GM12878 (cell line): ENCODE measurements at regions not wholly inside any gene's neighbourhood (a gene's known extent, or its start where the extent isn't known, plus 50 kb on each side); places are given as distances from the start of the nearest gene placed in this dataset.

Experiments
- ATAC-seq: fragments of 200-7000 bp; cut with Tn5 transposase; 3 replicates; pipeline ENCODE4 v1.9.1; 2020; ENCODE audit warnings: mild to moderate bottlenecking, moderate library complexity
- BruUV-seq: library from RNA; stranded (reverse); fragments of 400-500 nt; replicated peaks from 2 replicates; lab custom pipeline; 2021; lab: Mats Ljungman, UMichigan
- CTCF ChIA-PET: fragments of 300-600 bp; sonication (Branson Sonifier 250); formaldehyde crosslinking; extraction: SDS; loops from one replicate; lab custom pipeline; 2021; ENCODE audit warnings: inconsistent platforms; lab: Yijun Ruan, JAX
- POLR2A ChIA-PET: fragments of 350-600 bp; formaldehyde crosslinking; extraction: SDS; loops from one replicate; lab custom pipeline; 2021; ENCODE audit warnings: inconsistent platforms; lab: Charles Lee
- RAD21 ChIA-PET: fragments of 300-600 bp; sonication (Branson Sonifier 250); formaldehyde crosslinking; loops from one replicate; lab custom pipeline; 2023; ENCODE audit warnings: antibody characterized with exemption; ENCODE audit not compliant: unreplicated experiment; lab: Charles Lee
- SMC1A ChIA-PET: fragments of 300-600 bp; sonication (Branson Sonifier 250); formaldehyde crosslinking; loops from one replicate; lab custom pipeline; 2023; ENCODE audit not compliant: unreplicated experiment, uncharacterized antibody; lab: Charles Lee
- DNase-seq: peaks from one replicate; pipeline ENCODE4 v3.0.0-alpha.2; 2011; ENCODE audit warnings: low read depth, low spot score
- FAIRE-seq: peaks from 3 replicates; lab custom pipeline; 2011; peaks lifted over from hg19 to GRCh38; lab: Jason Lieb, UNC
- H2AFZ ChIP-seq: 2 replicates; pipeline ENCODE4 v1.6.0; 2011; ENCODE audit warnings: low read depth, low read length, control low read depth; ENCODE audit not compliant: control insufficient read depth
- H3K27ac ChIP-seq: 2 replicates; pipeline ENCODE4 v1.5.1; 2011; ENCODE audit warnings: control low read depth; ENCODE audit not compliant: control insufficient read depth, insufficient read depth
- H3K27me3 ChIP-seq, 2 experiments: replicated peaks in 1 of 2; 2 replicates each; pipeline versions ENCODE4 v1.6.0 to v1.6.1; 2011; ENCODE audit warnings: low read length in 1 of 2; ENCODE audit not compliant: control insufficient read depth in 2 of 2, insufficient read depth in 2 of 2
- H3K36me3 ChIP-seq, 2 experiments: 2 replicates each; pipeline ENCODE4 v1.5.1; 2011; ENCODE audit warnings: low read length in 1 of 2; ENCODE audit not compliant: control insufficient read depth in 2 of 2, insufficient read depth in 2 of 2
- H3K4me1 ChIP-seq: 2 replicates; pipeline ENCODE4 v1.6.1; 2011; ENCODE audit warnings: mild to moderate bottlenecking, low read length, moderate library complexity, mixed read lengths; ENCODE audit not compliant: control insufficient read depth, insufficient read depth
- H3K4me2 ChIP-seq: 2 replicates; pipeline ENCODE4 v1.6.0; 2011; ENCODE audit warnings: control low read depth; ENCODE audit not compliant: control insufficient read depth, insufficient read depth
- H3K4me3 ChIP-seq: fragments of 200-600 bp; sonication (generic); 2 replicates; pipeline ENCODE4 v1.5.1; 2016
- H3K79me2 ChIP-seq: 2 replicates; pipeline ENCODE4 v1.6.0; 2011; ENCODE audit warnings: low read length; ENCODE audit not compliant: control insufficient read depth, insufficient read depth
- H3K9ac ChIP-seq: 2 replicates; pipeline ENCODE4 v1.8.0; 2011; ENCODE audit warnings: low read length, control low read depth, mixed read lengths; ENCODE audit not compliant: control insufficient read depth, insufficient read depth
- H3K9me3 ChIP-seq: replicated peaks from 3 replicates; pipeline ENCODE4 v1.5.1; 2011; ENCODE audit warnings: mild to moderate bottlenecking, low read length; ENCODE audit not compliant: control insufficient read depth, insufficient read depth
- H4K20me1 ChIP-seq: 2 replicates; pipeline ENCODE4 v1.6.0; 2011; ENCODE audit not compliant: control insufficient read depth, insufficient read depth
- ASH2L ChIP-seq: fragments of 300-600, 200-600 bp; sonication (generic); IDR thresholded peaks from 2 replicates; pipeline ENCODE4 v1.6.1; 2017; ENCODE audit warnings: low read depth, mild to moderate bottlenecking, borderline replicate concordance
- BCLAF1 ChIP-seq: fragments of 450-650 bp; IDR thresholded peaks from 2 replicates; pipeline ENCODE4 v1.6.1; 2017; ENCODE audit warnings: antibody characterized with exemption, mild to moderate bottlenecking, moderate library complexity
- DPF2 ChIP-seq: fragments of 450-650 bp; IDR thresholded peaks from 2 replicates; pipeline ENCODE4 v1.6.1; 2017; ENCODE audit warnings: mild to moderate bottlenecking
- HDAC2 ChIP-seq: fragments of 200-600 bp; sonication (generic); IDR thresholded peaks from 2 replicates; pipeline ENCODE4 v1.6.1; 2017
- JUNB ChIP-seq: IDR thresholded peaks from 2 replicates; pipeline ENCODE4 v1.6.1; 2016; ENCODE audit warnings: antibody characterized with exemption, mild to moderate bottlenecking
- KAT2A ChIP-seq: conservative IDR thresholded peaks from 2 replicates; pipeline ENCODE4 v1.6.1; 2011; ENCODE audit warnings: low read depth, low read length; ENCODE audit not compliant: control insufficient read depth
- LARP7 ChIP-seq: fragments of 450-650 bp; IDR thresholded peaks from 2 replicates; pipeline ENCODE4 v1.6.1; 2017; ENCODE audit warnings: mild to moderate bottlenecking
- NFYB ChIP-seq: IDR thresholded peaks from 2 replicates; pipeline ENCODE4 v1.6.1; 2011; ENCODE audit warnings: low read depth, mild to moderate bottlenecking, low read length, improper control_type of control experiment, moderate library complexity; ENCODE audit not compliant: insufficient read depth
- POLR2AphosphoS2 ChIP-seq: IDR thresholded peaks from 2 replicates; pipeline ENCODE4 v1.6.1; 2011; ENCODE audit warnings: low read depth, mild to moderate bottlenecking, low read length, improper control_type of control experiment, moderate library complexity
- RFX5 ChIP-seq: IDR thresholded peaks from 2 replicates; pipeline ENCODE4 v1.6.1; 2011; ENCODE audit warnings: low read depth, low read length, improper control_type of control experiment
- TARDBP ChIP-seq: IDR thresholded peaks from 2 replicates; pipeline ENCODE4 v1.6.1; 2016; ENCODE audit warnings: borderline replicate concordance
- TCF12 ChIP-seq: IDR thresholded peaks from 2 replicates; pipeline ENCODE4 v1.6.1; 2011; ENCODE audit warnings: low read depth, mild to moderate bottlenecking, low read length
- USF2 ChIP-seq: IDR thresholded peaks from 2 replicates; pipeline ENCODE4 v1.6.1; 2011; ENCODE audit warnings: low read depth, low read length, improper control_type of control experiment, borderline replicate concordance
- WGBS: methylation state at CpG from one replicate; pipeline ENCODE4 v1.1.6; 2016; ENCODE audit warnings: low lambda C conversion rate; ENCODE audit not compliant: insufficient replicate concordance, insufficient coverage; ENCODE audit errors: missing lambda C conversion rate; 5-methylcytosine and 5-hydroxymethylcytosine counted together
- in situ Hi-C: fragments of 300-500 bp; cut with MboI; formaldehyde crosslinking; loops from 9 replicates; pipeline ENCODE4 v1.14.3; 2018; ENCODE audit warnings: mixed read lengths
- intact Hi-C: fragments of 100-400 bp; cut with micrococcal nuclease; formaldehyde crosslinking; loops from one replicate; pipeline ENCODE4 v1.14.2; 2022; ENCODE audit not compliant: unreplicated experiment

GRCh38 chr3:182711261-182711683, 82.0 kb upstream of the ATP11B start:
- no TSS peak for BruUV-seq
- H3K4me3 ChIP-seq = no peak overlapping the region
- H2AFZ ChIP-seq = no peak overlapping the region
- DNase-seq (no peak), FAIRE-seq (no peak)
- no peaks in the 10 kb centered on the region for H3K27me3 ChIP-seq
- RAD21 ChIA-PET = interaction anchor here (1.0 kb wide), 1 partner anchor 112 kb away, joined by 3 read pairs; no protein-coding TSS in a partner anchor
- WGBS = 67% methylated on average over 3 of the region's 3 CpGs
- H3K9me3 ChIP-seq = no peaks in the 10 kb centered on the region
- SMC1A ChIA-PET = interaction anchor here (0.9 to 2.5 kb wide), 4 partner anchors 13 to 406 kb away, joined by 3 to 7 read pairs (median 6); no protein-coding TSS in a partner anchor
- H3K4me1 ChIP-seq = peaks cover 20% of the 10 kb centered on the region
- H3K36me3 ChIP-seq = no peaks in the 10 kb centered on the region
- POLR2A ChIA-PET = no interaction called here
- H3K4me2 ChIP-seq = no peak overlapping the region
- in situ Hi-C loops = loop anchor here (5.0 kb wide), 2 partner anchors 126 to 681 kb away; no protein-coding TSS in a partner anchor
- no peak overlapping the region for H3K27ac ChIP-seq
- TF ChIP-seq USF2 (no peak), RFX5 (no peak)
- TF ChIP-seq, all 136 proteins: peak for 0
- Histone ChIP-seq H3K9ac (no peak overlapping the region), H4K20me1 (no peaks in the 10 kb centered on the region), H3K79me2 (no peaks in the 10 kb centered on the region)
- ATAC-seq = no peak
- CTCF ChIA-PET = interaction anchor here (0.9 to 8.1 kb wide), 25 partner anchors 10 to 1002 kb away, joined by 3 to 195 read pairs (median 5); no protein-coding TSS in a partner anchor
- intact Hi-C loops = loop anchor here (5.0 to 10.0 kb wide), 2 partner anchors 334 to 406 kb away; no protein-coding TSS in a partner anchor

- no peaks in the 10 kb centered on the region for H3K36me3 ChIP-seq
- WGBS = 81% methylated on average over 2 of the region's 2 CpGs
- ChIA-PET CTCF (interaction anchor here (0.7 to 8.1 kb wide), 16 partner anchors 9 to 475 kb away, joined by 3 to 195 read pairs (median 6); no protein-coding TSS in a partner anchor), POLR2A (no interaction called here), RAD21 (interaction anchor here (5.6 kb wide), 1 partner anchor 671 kb away, joined by 62 read pairs; no protein-coding TSS in a partner anchor), SMC1A (interaction anchor here (1.0 to 2.5 kb wide), 3 partner anchors 13 to 474 kb away, joined by 3 to 7 read pairs (median 6); no protein-coding TSS in a partner anchor)
- in situ Hi-C loops (loop anchor here (5.0 kb wide), 2 partner anchors 125 to 680 kb away; no protein-coding TSS in a partner anchor), intact Hi-C loops (loop anchor here (5.0 to 10.0 kb wide), 2 partner anchors 333 to 405 kb away; no protein-coding TSS in a partner anchor)
- ATAC-seq = no peak
- H3K4me1 ChIP-seq = peaks cover 26% of the 10 kb centered on the region
- no peak for DNase-seq
- no peaks in the 10 kb centered on the region for H3K9me3 ChIP-seq
- no peak for FAIRE-seq
- no peaks in the 10 kb centered on the region for H4K20me1 ChIP-seq
- H3K27ac ChIP-seq = no peak overlapping the region
- H3K27me3 ChIP-seq = no peaks in the 10 kb centered on the region
- no peak overlapping the region for H2AFZ ChIP-seq
- BruUV-seq = no TSS peak
- H3K4me3 ChIP-seq = no peak overlapping the region
- no peaks in the 10 kb centered on the region for H3K79me2 ChIP-seq
- H3K4me2 ChIP-seq = no peak overlapping the region
- H3K9ac ChIP-seq = no peak overlapping the region
- TF ChIP-seq TCF12 (no peak), LARP7 (no peak), KAT2A (no peak), POLR2AphosphoS2 (no peak), TARDBP (no peak), ASH2L (no peak), DPF2 (no peak), BCLAF1 (no peak), JUNB (no peak), NFYB (no peak), HDAC2 (no peak)
Observed at GRCh38 chr3:182711853-182712252, 81.5 kb upstream of the ATP11B start.
